HCT116 (cell line): ENCODE measurements at regions not wholly inside any gene's neighbourhood (a gene's known extent, or its start where the extent isn't known, plus 50 kb on each side); places are given as distances from the start of the nearest gene placed in this dataset.

Source experiments
- ATAC-seq: fragments of 200-7000 bp; cut with Tn5 transposase; 2 replicates; pipeline ENCODE4 v1.9.1; 2020; ENCODE audit warnings: mild to moderate bottlenecking, moderate library complexity
- BruUV-seq: library from RNA; stranded (reverse); fragments of 400-500 nt; replicated peaks from 2 replicates; lab custom pipeline; 2021; lab: Mats Ljungman, UMichigan
- CTCF ChIA-PET: fragments of 300-600 bp; sonication (Branson Sonifier 250); formaldehyde crosslinking; loops from one replicate; lab custom pipeline; 2021; ENCODE audit warnings: antibody characterized with exemption; lab: Charles Lee
- POLR2A ChIA-PET: fragments of 300-600, 350-600 bp; sonication (Branson Sonifier 250); formaldehyde crosslinking; loops from one replicate; lab custom pipeline; 2021; ENCODE audit warnings: antibody characterized with exemption; lab: Charles Lee
- RAD21 ChIA-PET, 2 experiments: fragments of 300-600 bp; sonication (Branson Sonifier 250); formaldehyde crosslinking; loops; one replicate each; lab custom pipeline; 2023; ENCODE audit warnings: low total read pairs in 2 of 2; ENCODE audit not compliant: uncharacterized antibody in 2 of 2, unreplicated experiment in 2 of 2, low non-redundant PET in 1 of 2; lab: Charles Lee
- DNase-seq: peaks from one replicate; pipeline ENCODE4 v3.0.0-alpha.2; 2010; ENCODE audit warnings: low read depth, low spot score
- H2AFZ ChIP-seq: fragments of 200-600 bp; shearing (Covaris generic), sonication (generic); 2 replicates; pipeline ENCODE4 v1.6.1; 2017; ENCODE audit warnings: low read depth, mixed run types, mixed read lengths, antibody characterized with exemption, low read length; ENCODE audit not compliant: poor library complexity, severe bottlenecking
- H3K27ac ChIP-seq: 2 replicates; pipeline ENCODE4 v1.5.1; 2012; ENCODE audit warnings: low read depth, low read length
- H3K27me3 ChIP-seq: fragments of 200-600 bp; sonication (generic); 2 replicates; pipeline ENCODE4 v1.6.1; 2016; ENCODE audit warnings: mixed run types, low read length, mixed read lengths; ENCODE audit not compliant: insufficient read depth
- H3K36me3 ChIP-seq, 2 experiments: fragments of 200-500 bp in 1 of 2; fragments of 200-600 bp in 1 of 2; sonication (Bioruptor generic) in 1 of 2; sonication (generic) in 1 of 2; 2 replicates each; pipeline versions ENCODE4 v1.5.1 to v1.6.1; 2014 to 2016; ENCODE audit warnings: low read length in 2 of 2, inconsistent platforms in 1 of 2, mixed read lengths in 1 of 2, mixed run types in 1 of 2; ENCODE audit not compliant: insufficient read depth in 2 of 2, control insufficient read depth in 1 of 2
- H3K4me1 ChIP-seq, 2 experiments: fragments of 200-600 bp in 1 of 2; sonication (generic) in 1 of 2; 2 replicates each; pipeline versions ENCODE4 v1.5.1 to v1.6.1; 2012 to 2017; ENCODE audit warnings: low read length in 2 of 2, inconsistent platforms in 1 of 2, mild to moderate bottlenecking in 1 of 2, mixed read lengths in 1 of 2, mixed run types in 1 of 2, moderate library complexity in 1 of 2; ENCODE audit not compliant: insufficient read depth in 2 of 2, control insufficient read depth in 1 of 2
- H3K4me2 ChIP-seq: fragments of 200-600 bp; sonication (generic); 2 replicates; pipeline ENCODE4 v1.6.1; 2017; ENCODE audit warnings: mixed run types, low read length, mixed read lengths
- H3K4me3 ChIP-seq, 2 experiments: fragments of 200-600 bp in 1 of 2; sonication (generic) in 1 of 2; replicated peaks in 1 of 2; 2 replicates each; pipeline ENCODE4 v1.5.1; 2011 to 2016; ENCODE audit warnings: low read length in 2 of 2, control low read depth in 1 of 2, low read depth in 1 of 2, mild to moderate bottlenecking in 1 of 2, mixed read lengths in 1 of 2, mixed run types in 1 of 2
- H3K79me2 ChIP-seq: fragments of 200-600 bp; sonication (generic); 2 replicates; pipeline ENCODE4 v1.6.1; 2017; ENCODE audit warnings: mild to moderate bottlenecking, mixed run types, low read length, moderate library complexity, mixed read lengths; ENCODE audit not compliant: insufficient read depth
- H3K9ac ChIP-seq: fragments of 200-600 bp; sonication (generic); 2 replicates; pipeline ENCODE4 v1.6.1; 2016; ENCODE audit warnings: low read length, mixed read lengths
- H3K9me2 ChIP-seq: fragments of 200-600 bp; sonication (generic), shearing (Covaris generic); 2 replicates; pipeline ENCODE4 v1.6.1; 2017; ENCODE audit warnings: mixed run types, mild to moderate bottlenecking, moderate library complexity; ENCODE audit not compliant: insufficient read depth
- H3K9me3 ChIP-seq, 2 experiments: fragments of 200-500 bp in 1 of 2; fragments of 200-600 bp in 1 of 2; sonication (Bioruptor generic) in 1 of 2; sonication (generic) in 1 of 2; 2 replicates each; pipeline ENCODE4 v1.6.1; 2014 to 2017; ENCODE audit warnings: low read length in 2 of 2, mixed read lengths in 2 of 2, inconsistent platforms in 1 of 2, low read depth in 1 of 2, mild to moderate bottlenecking in 1 of 2, mixed run types in 1 of 2, moderate library complexity in 1 of 2; ENCODE audit not compliant: control insufficient read depth in 1 of 2, insufficient read depth in 1 of 2
- H4K20me1 ChIP-seq: fragments of 200-600 bp; sonication (generic), shearing (Covaris generic); 2 replicates; pipeline ENCODE4 v1.6.1; 2017; ENCODE audit warnings: mixed run types, mild to moderate bottlenecking, moderate library complexity; ENCODE audit not compliant: insufficient read depth
- CBX3 ChIP-seq: IDR thresholded peaks from 2 replicates; pipeline ENCODE4 v1.6.1; 2012; ENCODE audit warnings: low read depth
- EGR1 ChIP-seq: IDR thresholded peaks from 2 replicates; pipeline ENCODE4 v1.6.1; 2012; ENCODE audit warnings: low read depth
- ELF1 ChIP-seq: IDR thresholded peaks from 2 replicates; pipeline ENCODE4 v1.6.1; 2012; ENCODE audit warnings: low read depth, borderline replicate concordance
- EZH2 ChIP-seq: fragments of 200-600 bp; sonication (generic); IDR thresholded peaks from 2 replicates; pipeline ENCODE4 v1.6.1; 2017; ENCODE audit warnings: antibody characterized with exemption, mixed run types
- EZH2phosphoT487 ChIP-seq: fragments of 200-600 bp; IDR thresholded peaks from 2 replicates; pipeline ENCODE4 v1.6.1; 2018; ENCODE audit warnings: antibody characterized with exemption, borderline replicate concordance
- FOSL1 ChIP-seq: IDR thresholded peaks from 2 replicates; pipeline ENCODE4 v1.6.1; 2012; ENCODE audit warnings: low read depth
- POLR2A ChIP-seq: IDR thresholded peaks from 2 replicates; pipeline ENCODE4 v1.7.0; 2011; ENCODE audit warnings: borderline replicate concordance; ENCODE audit not compliant: insufficient read depth, insufficient read length; ENCODE audit errors: extremely low read depth
- POLR2AphosphoS5 ChIP-seq: IDR thresholded peaks from 2 replicates; pipeline ENCODE4 v1.6.1; 2011; ENCODE audit warnings: mild to moderate bottlenecking, low read depth, low read length, moderate library complexity
- RAD21 ChIP-seq: IDR thresholded peaks from 2 replicates; pipeline ENCODE4 v1.6.1; 2012; ENCODE audit warnings: low read depth, mild to moderate bottlenecking
- SP1 ChIP-seq: IDR thresholded peaks from 2 replicates; pipeline ENCODE4 v1.6.1; 2012; ENCODE audit warnings: low read depth
- SRF ChIP-seq: IDR thresholded peaks from 2 replicates; pipeline ENCODE4 v1.6.1; 2012; ENCODE audit warnings: low read depth
- TCF7L2 ChIP-seq: IDR thresholded peaks from 2 replicates; pipeline ENCODE4 v1.7.0; 2011; ENCODE audit warnings: borderline replicate concordance, inconsistent platforms; ENCODE audit not compliant: insufficient read depth, insufficient read length; ENCODE audit errors: extremely low read depth
- YY1 ChIP-seq: IDR thresholded peaks from 2 replicates; pipeline ENCODE4 v1.6.1; 2011; ENCODE audit warnings: low read length, low read depth, moderate library complexity, mild to moderate bottlenecking; ENCODE audit not compliant: insufficient replicate concordance; ENCODE audit errors: extremely low read depth
- ZFX ChIP-seq: fragments of 450-650 bp; IDR thresholded peaks from 2 replicates; pipeline ENCODE4 v1.6.1; 2017
- ZNF274 ChIP-seq: fragments of 200-500 bp; sonication (Bioruptor generic); IDR thresholded peaks from 2 replicates; pipeline ENCODE4 v1.6.1; 2014; ENCODE audit warnings: mild to moderate bottlenecking, low read depth, low read length, inconsistent platforms
- intact Hi-C: fragments of 100-400 bp; cut with micrococcal nuclease; formaldehyde crosslinking; loops from 2 replicates; pipeline ENCODE4 v1.10.0; 2022
- TF ChIP-seq, protein P1 (sequence below): IDR thresholded peaks from 2 replicates; pipeline ENCODE4 v1.6.1; 2012
- TF ChIP-seq, protein P2 (sequence below): IDR thresholded peaks from 2 replicates; pipeline ENCODE4 v1.6.1; 2012
- TF ChIP-seq, protein P3 (sequence below): IDR thresholded peaks from 2 replicates; pipeline ENCODE4 v1.6.1; 2011; ENCODE audit warnings: mild to moderate bottlenecking, low read length, moderate library complexity; ENCODE audit not compliant: insufficient replicate concordance; ENCODE audit errors: extremely low read depth
- TF ChIP-seq, protein P4 (sequence below), 3 experiments: fragments of 200-600 bp in 1 of 3; sonication (generic) in 1 of 3; IDR thresholded peaks in 2 of 3; conservative IDR thresholded peaks in 1 of 3; 2 replicates each; pipeline ENCODE4 v1.5.1; 2012 to 2017; ENCODE audit warnings: low read depth in 2 of 3, low read length in 2 of 3, antibody characterized with exemption in 1 of 3, borderline replicate concordance in 1 of 3, control low read depth in 1 of 3, mild to moderate bottlenecking in 1 of 3, mixed read lengths in 1 of 3, mixed run types in 1 of 3, moderate library complexity in 1 of 3; ENCODE audit not compliant: insufficient read depth in 1 of 3

DNA sequence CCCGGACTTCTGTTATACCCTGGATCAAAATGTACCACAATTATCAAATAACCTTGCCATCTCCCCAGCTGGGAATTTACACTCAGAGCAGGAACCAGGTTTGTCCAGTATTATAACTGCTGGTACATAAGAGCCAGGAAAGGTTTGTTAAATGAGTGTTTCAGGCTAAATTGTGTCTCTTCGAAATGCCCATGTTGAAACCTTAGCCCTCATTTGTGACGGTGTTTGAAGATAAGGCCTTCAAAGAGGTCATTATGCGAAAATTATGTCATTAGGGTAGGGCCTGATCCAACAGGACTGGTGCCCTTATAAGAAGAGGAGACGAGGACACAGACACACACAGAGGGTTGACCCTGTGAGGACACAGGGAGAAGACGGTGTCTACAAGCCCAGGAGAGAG is 73.5 kb upstream of the DHRSX start:
- H3K4me3 ChIP-seq: no peak overlapping the region
- H3K9ac ChIP-seq: no peak overlapping the region
- no peak overlapping the region for H3K27ac ChIP-seq
- ChIA-PET RAD21 (no interaction called here), POLR2A (no interaction called here), CTCF (no interaction called here)
- H3K9me2 ChIP-seq: no peaks in the 10 kb centered on the region
- intact Hi-C loops: no loop called here
- H3K27me3 ChIP-seq: no peaks in the 10 kb centered on the region
- DNase-seq (no peak), ATAC-seq (no peak)
- peaks cover 29 to 47% of the 10 kb centered on the region in 2 experiments for H3K4me1 ChIP-seq
- H3K36me3 ChIP-seq: no peaks in the 10 kb centered on the region
- no peaks in the 10 kb centered on the region for H4K20me1 ChIP-seq
- TF ChIP-seq EGR1 (no peak), CBX3 (no peak), EZH2phosphoT487 (no peak), TCF7L2 (no peak), ELF1 (no peak), SRF (no peak), POLR2AphosphoS5 (no peak), ZFX (no peak), ZNF274 (no peak), SP1 (no peak), EZH2 (no peak), POLR2A (no peak), FOSL1 (no peak), YY1 (no peak), RAD21 (no peak)
- TF ChIP-seq, protein P1, sequence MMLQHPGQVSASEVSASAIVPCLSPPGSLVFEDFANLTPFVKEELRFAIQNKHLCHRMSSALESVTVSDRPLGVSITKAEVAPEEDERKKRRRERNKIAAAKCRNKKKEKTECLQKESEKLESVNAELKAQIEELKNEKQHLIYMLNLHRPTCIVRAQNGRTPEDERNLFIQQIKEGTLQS: no peak
- TF ChIP-seq, protein P2, sequence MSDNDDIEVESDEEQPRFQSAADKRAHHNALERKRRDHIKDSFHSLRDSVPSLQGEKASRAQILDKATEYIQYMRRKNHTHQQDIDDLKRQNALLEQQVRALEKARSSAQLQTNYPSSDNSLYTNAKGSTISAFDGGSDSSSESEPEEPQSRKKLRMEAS: no peak
- TF ChIP-seq, protein P3, sequence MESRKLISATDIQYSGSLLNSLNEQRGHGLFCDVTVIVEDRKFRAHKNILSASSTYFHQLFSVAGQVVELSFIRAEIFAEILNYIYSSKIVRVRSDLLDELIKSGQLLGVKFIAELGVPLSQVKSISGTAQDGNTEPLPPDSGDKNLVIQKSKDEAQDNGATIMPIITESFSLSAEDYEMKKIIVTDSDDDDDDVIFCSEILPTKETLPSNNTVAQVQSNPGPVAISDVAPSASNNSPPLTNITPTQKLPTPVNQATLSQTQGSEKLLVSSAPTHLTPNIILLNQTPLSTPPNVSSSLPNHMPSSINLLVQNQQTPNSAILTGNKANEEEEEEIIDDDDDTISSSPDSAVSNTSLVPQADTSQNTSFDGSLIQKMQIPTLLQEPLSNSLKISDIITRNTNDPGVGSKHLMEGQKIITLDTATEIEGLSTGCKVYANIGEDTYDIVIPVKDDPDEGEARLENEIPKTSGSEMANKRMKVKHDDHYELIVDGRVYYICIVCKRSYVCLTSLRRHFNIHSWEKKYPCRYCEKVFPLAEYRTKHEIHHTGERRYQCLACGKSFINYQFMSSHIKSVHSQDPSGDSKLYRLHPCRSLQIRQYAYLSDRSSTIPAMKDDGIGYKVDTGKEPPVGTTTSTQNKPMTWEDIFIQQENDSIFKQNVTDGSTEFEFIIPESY: no peak
- TF ChIP-seq, protein P4, sequence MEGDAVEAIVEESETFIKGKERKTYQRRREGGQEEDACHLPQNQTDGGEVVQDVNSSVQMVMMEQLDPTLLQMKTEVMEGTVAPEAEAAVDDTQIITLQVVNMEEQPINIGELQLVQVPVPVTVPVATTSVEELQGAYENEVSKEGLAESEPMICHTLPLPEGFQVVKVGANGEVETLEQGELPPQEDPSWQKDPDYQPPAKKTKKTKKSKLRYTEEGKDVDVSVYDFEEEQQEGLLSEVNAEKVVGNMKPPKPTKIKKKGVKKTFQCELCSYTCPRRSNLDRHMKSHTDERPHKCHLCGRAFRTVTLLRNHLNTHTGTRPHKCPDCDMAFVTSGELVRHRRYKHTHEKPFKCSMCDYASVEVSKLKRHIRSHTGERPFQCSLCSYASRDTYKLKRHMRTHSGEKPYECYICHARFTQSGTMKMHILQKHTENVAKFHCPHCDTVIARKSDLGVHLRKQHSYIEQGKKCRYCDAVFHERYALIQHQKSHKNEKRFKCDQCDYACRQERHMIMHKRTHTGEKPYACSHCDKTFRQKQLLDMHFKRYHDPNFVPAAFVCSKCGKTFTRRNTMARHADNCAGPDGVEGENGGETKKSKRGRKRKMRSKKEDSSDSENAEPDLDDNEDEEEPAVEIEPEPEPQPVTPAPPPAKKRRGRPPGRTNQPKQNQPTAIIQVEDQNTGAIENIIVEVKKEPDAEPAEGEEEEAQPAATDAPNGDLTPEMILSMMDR (IDR thresholded peaks at IDR 0.05 in 2 of 3, conservative IDR thresholded peaks at IDR 0.05 in 1 of 3; ENCODE audit: borderline replicate concordance in 1 of 3, insufficient read depth in 1 of 3, low read depth in 2 of 3, low read length in 2 of 3): no peak
- H3K4me2 ChIP-seq: no peak overlapping the region
- H3K79me2 ChIP-seq: no peaks in the 10 kb centered on the region
- no peaks in the 10 kb centered on the region for H3K9me3 ChIP-seq
- no TSS peak for BruUV-seq
- H2AFZ ChIP-seq: no peak overlapping the region
